ENCODE measurements at regions not wholly inside any gene's neighbourhood (a gene's known extent, or its start where the extent isn't known, plus 50 kb on each side); places are given as distances from the start of the nearest gene placed in this dataset.

DNA sequence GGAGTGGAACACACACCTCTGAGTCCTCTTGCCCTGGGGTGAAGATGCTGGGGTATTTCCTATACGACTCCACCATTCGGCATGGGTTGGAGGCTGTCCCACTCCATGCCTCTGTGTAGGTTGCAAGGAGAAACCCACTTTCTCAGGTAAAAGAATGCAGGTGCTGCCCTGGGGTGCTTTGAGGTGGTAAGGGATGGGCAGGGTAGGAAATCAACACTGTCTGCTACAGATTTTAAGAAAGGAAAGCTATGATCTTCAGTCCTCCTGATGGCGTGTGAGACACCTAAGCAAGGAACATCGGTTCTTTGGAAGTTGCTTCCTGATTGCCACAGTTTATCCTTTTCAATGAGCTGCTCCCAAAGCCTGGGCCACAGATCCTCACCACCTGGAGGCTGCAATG, 209.2 kb downstream of the NCK2 start:
- WGBS, 2 donors, result 92 to 94% methylated on average over 4 of the region's 4 CpGs
- no peaks in the 10 kb centered on the region for H3K27me3 ChIP-seq
- no peak for ATAC-seq (ENCODE audit: low FRiP score in 2 of 2)

GRCh38 chr2:105952131-105952530, 207.4 kb downstream of the NCK2 start:
- 28 to 61% methylated on average over 1 of the region's 1 CpG for WGBS, 2 donors
- Histone ChIP-seq H3K4me1 (no peaks in the 10 kb centered on the region), H3K36me3 (no peaks in the 10 kb centered on the region), H3K27ac (no peak overlapping the region), H3K4me3 (no peak overlapping the region), H3K27me3 (no peaks in the 10 kb centered on the region), H3K9me3 (no peaks in the 10 kb centered on the region)
- DNase-seq (no peak), ATAC-seq (ENCODE audit: low FRiP score in 2 of 2) (no peak)
- TF ChIP-seq, protein P1, sequence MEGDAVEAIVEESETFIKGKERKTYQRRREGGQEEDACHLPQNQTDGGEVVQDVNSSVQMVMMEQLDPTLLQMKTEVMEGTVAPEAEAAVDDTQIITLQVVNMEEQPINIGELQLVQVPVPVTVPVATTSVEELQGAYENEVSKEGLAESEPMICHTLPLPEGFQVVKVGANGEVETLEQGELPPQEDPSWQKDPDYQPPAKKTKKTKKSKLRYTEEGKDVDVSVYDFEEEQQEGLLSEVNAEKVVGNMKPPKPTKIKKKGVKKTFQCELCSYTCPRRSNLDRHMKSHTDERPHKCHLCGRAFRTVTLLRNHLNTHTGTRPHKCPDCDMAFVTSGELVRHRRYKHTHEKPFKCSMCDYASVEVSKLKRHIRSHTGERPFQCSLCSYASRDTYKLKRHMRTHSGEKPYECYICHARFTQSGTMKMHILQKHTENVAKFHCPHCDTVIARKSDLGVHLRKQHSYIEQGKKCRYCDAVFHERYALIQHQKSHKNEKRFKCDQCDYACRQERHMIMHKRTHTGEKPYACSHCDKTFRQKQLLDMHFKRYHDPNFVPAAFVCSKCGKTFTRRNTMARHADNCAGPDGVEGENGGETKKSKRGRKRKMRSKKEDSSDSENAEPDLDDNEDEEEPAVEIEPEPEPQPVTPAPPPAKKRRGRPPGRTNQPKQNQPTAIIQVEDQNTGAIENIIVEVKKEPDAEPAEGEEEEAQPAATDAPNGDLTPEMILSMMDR (IDR thresholded peaks at IDR 0.05), result no peak
- TF ChIP-seq EP300 (IDR thresholded peaks at IDR 0.05) (no peak), POLR2A (IDR thresholded peaks at IDR 0.05) (no peak), POLR2AphosphoS5 (IDR thresholded peaks at IDR 0.05) (no peak)

More for the DNA sequence above, 209.2 kb downstream of the NCK2 start:
- TF ChIP-seq POLR2AphosphoS5 (IDR thresholded peaks at IDR 0.05) (no peak), EP300 (IDR thresholded peaks at IDR 0.05) (no peak), POLR2A (IDR thresholded peaks at IDR 0.05) (no peak)
- TF ChIP-seq, protein P1 (IDR thresholded peaks at IDR 0.05), result no peak
- no peak for DNase-seq
- H3K9me3 ChIP-seq, result no peaks in the 10 kb centered on the region
- no peak overlapping the region for H3K27ac ChIP-seq
- H3K36me3 ChIP-seq, result no peaks in the 10 kb centered on the region
- no peaks in the 10 kb centered on the region for H3K4me1 ChIP-seq
- no peak overlapping the region for H3K4me3 ChIP-seq

- H3K36me3 ChIP-seq, result no peaks in the 10 kb centered on the region
- DNase-seq, result no peak
- TF ChIP-seq, protein P1 (IDR thresholded peaks at IDR 0.05), result no peak
- TF ChIP-seq POLR2A (IDR thresholded peaks at IDR 0.05) (no peak), EP300 (IDR thresholded peaks at IDR 0.05) (no peak), POLR2AphosphoS5 (IDR thresholded peaks at IDR 0.05) (no peak)
- WGBS, 2 donors, result 74 to 78% methylated on average over 3 of the region's 3 CpGs
- no peak for ATAC-seq (ENCODE audit: low FRiP score in 2 of 2)
- no peak overlapping the region for H3K4me3 ChIP-seq
- H3K9me3 ChIP-seq, result no peaks in the 10 kb centered on the region
- H3K27me3 ChIP-seq, result no peaks in the 10 kb centered on the region
- H3K27ac ChIP-seq, result no peak overlapping the region
- no peaks in the 10 kb centered on the region for H3K4me1 ChIP-seq
Observed at GRCh38 chr2:105951384-105951694, 206.6 kb downstream of the NCK2 start.

DNA sequence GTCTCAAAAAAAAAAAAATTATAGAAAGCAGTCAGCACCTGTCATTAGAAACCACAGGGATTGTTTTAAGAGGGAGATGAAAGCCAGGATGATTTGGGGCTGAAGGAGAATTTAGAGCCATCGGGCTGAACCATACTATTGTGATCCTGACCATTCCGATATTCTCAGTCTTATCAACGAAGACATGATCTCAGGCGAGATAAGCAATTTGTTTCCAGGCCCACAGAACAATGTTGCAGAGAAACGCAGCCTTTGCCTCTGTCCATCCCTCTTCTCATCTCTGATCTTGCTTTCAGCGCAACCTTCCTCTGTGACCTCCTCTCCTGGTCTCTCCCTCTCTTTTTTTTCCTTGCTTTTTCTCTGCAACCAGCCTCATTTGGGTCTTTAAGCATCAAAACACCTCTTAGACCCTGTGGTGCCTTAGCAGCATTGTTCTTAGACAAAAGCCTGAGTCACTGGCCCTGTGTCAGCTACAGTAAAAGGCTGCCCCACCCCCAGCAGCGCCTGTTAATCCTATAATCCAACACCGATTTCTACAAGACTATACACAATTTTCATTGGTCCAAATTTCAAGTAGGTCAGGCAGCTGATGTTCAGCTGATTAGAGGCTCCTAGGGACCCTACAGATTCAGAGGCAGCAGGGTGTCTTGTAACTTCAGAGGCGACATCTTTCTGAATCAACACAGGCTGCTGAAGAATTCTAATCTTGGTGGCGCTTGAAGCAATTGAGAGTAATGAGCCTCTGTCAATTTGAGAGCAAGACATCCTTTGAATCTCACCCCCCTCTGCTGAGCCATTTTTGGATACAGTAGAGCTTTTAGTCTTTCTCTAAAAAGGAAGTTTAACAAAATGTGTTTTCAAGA, 206.0 kb downstream of the NCK2 start:
- no peak for ATAC-seq (ENCODE audit: low FRiP score in 2 of 2)
- H3K36me3 ChIP-seq, result no peaks in the 10 kb centered on the region

More for the DNA sequence above, 206.0 kb downstream of the NCK2 start:
- Histone ChIP-seq H3K27me3 (no peaks in the 10 kb centered on the region), H3K4me3 (no peak overlapping the region), H3K4me1 (no peaks in the 10 kb centered on the region), H3K27ac (no peak overlapping the region), H3K9me3 (no peaks in the 10 kb centered on the region)
- no peak for DNase-seq
- 75 to 78% methylated on average over 10 of the region's 10 CpGs for WGBS, 2 donors
- TF ChIP-seq EP300 (IDR thresholded peaks at IDR 0.05), result no peak
- TF ChIP-seq POLR2A (IDR thresholded peaks at IDR 0.05), result no peak
- no peak for TF ChIP-seq POLR2AphosphoS5 (IDR thresholded peaks at IDR 0.05)
- TF ChIP-seq, protein P1 (IDR thresholded peaks at IDR 0.05), result no peak
